Breast epithelium (tissue), 3 donors: ENCODE measurements at regions not wholly inside any gene's neighbourhood (a gene's known extent, or its start where the extent isn't known, plus 50 kb on each side); places are given as distances from the start of the nearest gene placed in this dataset.

Experiments used
- CTCF ChIP-seq, 3 donors: fragments of 450-650 bp; IDR thresholded peaks; one replicate each; pipeline ENCODE4 v1.5.1; 2016 to 2017; ENCODE audit warnings: antibody characterized with exemption in 3 of 3, mild to moderate bottlenecking in 3 of 3, moderate library complexity in 3 of 3
- POLR2A ChIP-seq: fragments of 450-650 bp; IDR thresholded peaks from one replicate; pipeline ENCODE4 v1.6.1; 2016; ENCODE audit warnings: antibody characterized with exemption, mild to moderate bottlenecking, moderate library complexity

GRCh38 chr18:75897386-75897785 lies 469.9 kb upstream of the SMIM21 start:
- TF ChIP-seq POLR2A (no peak), CTCF (IDR thresholded peaks at IDR 0.05) (no peak)
